OCI-LY1 (cell line): ENCODE measurements at regions not wholly inside any gene's neighbourhood (a gene's known extent, or its start where the extent isn't known, plus 50 kb on each side); places are given as distances from the start of the nearest gene placed in this dataset.

Source experiments
- H2AFZ ChIP-seq: fragments of 200-600 bp; sonication (generic), shearing (Covaris generic); 2 replicates; pipeline ENCODE4 v1.6.0; 2014; ENCODE audit warnings: antibody characterized with exemption, mild to moderate bottlenecking, low read length
- H3F3A ChIP-seq: fragments of 200-600 bp; sonication (generic), shearing (Covaris generic); 2 replicates; pipeline ENCODE4 v1.6.0; 2014; ENCODE audit warnings: mild to moderate bottlenecking, antibody characterized with exemption, low read length, moderate library complexity; ENCODE audit not compliant: insufficient read depth
- H3K27ac ChIP-seq: fragments of 200-600 bp; sonication (generic); 2 replicates; pipeline ENCODE4 v1.5.1; 2014; ENCODE audit warnings: low read length, mixed run types, mild to moderate bottlenecking, low read depth; ENCODE audit not compliant: poor library complexity, severe bottlenecking
- H3K27me3 ChIP-seq: fragments of 200-600 bp; sonication (generic); 2 replicates; pipeline ENCODE4 v1.6.0; 2014; ENCODE audit warnings: antibody characterized with exemption, mild to moderate bottlenecking, low read length, moderate library complexity; ENCODE audit not compliant: insufficient read depth
- H3K36me3 ChIP-seq: fragments of 200-600 bp; sonication (generic); 2 replicates; pipeline ENCODE4 v1.6.1; 2014; ENCODE audit warnings: mild to moderate bottlenecking, antibody characterized with exemption, low read length, moderate library complexity, mixed read lengths; ENCODE audit not compliant: insufficient read depth
- H3K4me1 ChIP-seq: fragments of 200-600 bp; sonication (generic); 2 replicates; pipeline ENCODE4 v1.5.1; 2014; ENCODE audit warnings: mild to moderate bottlenecking, low read length, moderate library complexity; ENCODE audit not compliant: insufficient read depth, severe bottlenecking
- H3K4me2 ChIP-seq: fragments of 200-600 bp; sonication (generic), shearing (Covaris generic); 2 replicates; pipeline ENCODE4 v1.6.1; 2014; ENCODE audit warnings: low read length
- H3K4me3 ChIP-seq: fragments of 200-600 bp; sonication (generic); 2 replicates; pipeline ENCODE4 v1.5.1; 2014; ENCODE audit warnings: low read length, low read depth, mild to moderate bottlenecking, mixed read lengths; ENCODE audit not compliant: poor library complexity, severe bottlenecking
- H3K79me2 ChIP-seq: fragments of 200-600 bp; shearing (Covaris generic); 2 replicates; pipeline ENCODE4 v1.6.1; 2016; ENCODE audit warnings: mixed run types, low read length, mixed read lengths; ENCODE audit not compliant: insufficient read depth
- H3K9ac ChIP-seq: fragments of 200-600 bp; sonication (generic), shearing (Covaris generic); 2 replicates; pipeline ENCODE4 v1.6.1; 2014; ENCODE audit warnings: mild to moderate bottlenecking, low read length, mixed read lengths
- H3K9me2 ChIP-seq: fragments of 200-600 bp; sonication (generic), shearing (Covaris generic); 2 replicates; pipeline ENCODE4 v1.6.1; 2014; ENCODE audit warnings: low read depth, mild to moderate bottlenecking, low read length, mixed read lengths
- H3K9me3 ChIP-seq: fragments of 200-600 bp; shearing (Covaris generic); 2 replicates; pipeline ENCODE4 v1.6.1; 2014; ENCODE audit warnings: low read length, mixed read lengths
- H4K20me1 ChIP-seq: fragments of 200-600 bp; sonication (generic), shearing (Covaris generic); 2 replicates; pipeline ENCODE4 v1.6.0; 2016; ENCODE audit warnings: mild to moderate bottlenecking, low read length; ENCODE audit not compliant: insufficient read depth
- EZH2 ChIP-seq: fragments of 200-600 bp; sonication (generic), shearing (Covaris generic); IDR thresholded peaks from 2 replicates; pipeline ENCODE4 v1.8.0; 2017; ENCODE audit warnings: borderline replicate concordance, mixed run types, mild to moderate bottlenecking, antibody characterized with exemption, low read length, moderate library complexity, mixed read lengths
- TF ChIP-seq, protein P1 (sequence below): fragments of 200-600 bp; sonication (generic), shearing (Covaris generic); IDR thresholded peaks from 2 replicates; pipeline ENCODE4 v1.5.1; 2017; ENCODE audit warnings: mild to moderate bottlenecking, antibody characterized with exemption, low read length, moderate library complexity, mixed read lengths

DNA sequence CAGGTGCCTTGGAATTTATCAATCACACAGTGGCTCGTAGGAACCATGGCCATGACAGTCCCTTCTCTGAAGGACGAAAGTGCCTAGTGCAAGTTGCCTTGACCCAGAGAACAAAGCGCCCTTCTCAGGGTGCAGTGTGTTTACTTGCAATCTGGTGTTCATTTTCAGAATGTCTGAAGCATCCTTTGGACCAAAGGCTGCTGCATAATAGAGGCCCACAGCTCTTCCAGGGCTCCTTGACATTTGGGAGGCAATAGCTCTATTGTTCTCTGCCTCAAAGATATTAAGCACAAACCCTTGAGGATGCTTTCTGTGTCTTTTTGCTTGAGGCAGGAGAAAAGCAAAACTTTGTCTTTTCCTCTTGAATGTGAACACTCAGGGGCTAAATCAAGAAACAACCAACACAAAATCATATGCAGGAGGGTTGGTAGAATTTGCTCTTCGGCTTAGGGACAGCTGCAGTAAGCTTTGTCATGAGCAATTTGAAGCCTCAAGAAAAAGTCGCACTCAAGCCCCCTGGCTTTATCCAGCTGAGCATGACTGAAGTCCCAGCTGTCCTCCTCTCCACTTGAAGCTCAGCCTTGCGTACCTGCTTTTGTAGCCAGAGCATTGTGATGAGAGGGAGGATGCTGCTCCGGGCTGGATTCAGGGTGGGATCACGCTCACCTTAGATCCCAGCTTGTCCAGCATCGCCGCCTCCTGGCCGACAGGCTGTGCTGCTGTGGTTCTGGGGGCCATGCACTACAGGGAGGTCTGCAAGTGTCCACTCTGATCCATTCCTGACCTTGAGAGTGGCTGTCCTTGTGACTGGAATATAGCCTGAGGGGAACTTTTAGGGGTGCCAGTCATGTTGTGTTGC lies 495.4 kb downstream of the CDH26 start:
- Histone ChIP-seq H3K4me1 (no peaks in the 10 kb centered on the region), H3K36me3 (no peaks in the 10 kb centered on the region), H3K79me2 (no peaks in the 10 kb centered on the region), H3F3A (no peaks in the 10 kb centered on the region), H2AFZ (no peak overlapping the region), H3K4me3 (no peak overlapping the region), H3K4me2 (no peak overlapping the region), H3K9me2 (no peaks in the 10 kb centered on the region), H3K9me3 (no peaks in the 10 kb centered on the region), H3K27ac (no peak overlapping the region), H3K9ac (no peak overlapping the region), H4K20me1 (no peaks in the 10 kb centered on the region), H3K27me3 (0 out of 2 replicates have a peak, but pooled peaks cover 3% of the 10 kb centered on the region)
- TF ChIP-seq, protein P1, sequence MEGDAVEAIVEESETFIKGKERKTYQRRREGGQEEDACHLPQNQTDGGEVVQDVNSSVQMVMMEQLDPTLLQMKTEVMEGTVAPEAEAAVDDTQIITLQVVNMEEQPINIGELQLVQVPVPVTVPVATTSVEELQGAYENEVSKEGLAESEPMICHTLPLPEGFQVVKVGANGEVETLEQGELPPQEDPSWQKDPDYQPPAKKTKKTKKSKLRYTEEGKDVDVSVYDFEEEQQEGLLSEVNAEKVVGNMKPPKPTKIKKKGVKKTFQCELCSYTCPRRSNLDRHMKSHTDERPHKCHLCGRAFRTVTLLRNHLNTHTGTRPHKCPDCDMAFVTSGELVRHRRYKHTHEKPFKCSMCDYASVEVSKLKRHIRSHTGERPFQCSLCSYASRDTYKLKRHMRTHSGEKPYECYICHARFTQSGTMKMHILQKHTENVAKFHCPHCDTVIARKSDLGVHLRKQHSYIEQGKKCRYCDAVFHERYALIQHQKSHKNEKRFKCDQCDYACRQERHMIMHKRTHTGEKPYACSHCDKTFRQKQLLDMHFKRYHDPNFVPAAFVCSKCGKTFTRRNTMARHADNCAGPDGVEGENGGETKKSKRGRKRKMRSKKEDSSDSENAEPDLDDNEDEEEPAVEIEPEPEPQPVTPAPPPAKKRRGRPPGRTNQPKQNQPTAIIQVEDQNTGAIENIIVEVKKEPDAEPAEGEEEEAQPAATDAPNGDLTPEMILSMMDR = no peak
- TF ChIP-seq EZH2 = no peak

DNA sequence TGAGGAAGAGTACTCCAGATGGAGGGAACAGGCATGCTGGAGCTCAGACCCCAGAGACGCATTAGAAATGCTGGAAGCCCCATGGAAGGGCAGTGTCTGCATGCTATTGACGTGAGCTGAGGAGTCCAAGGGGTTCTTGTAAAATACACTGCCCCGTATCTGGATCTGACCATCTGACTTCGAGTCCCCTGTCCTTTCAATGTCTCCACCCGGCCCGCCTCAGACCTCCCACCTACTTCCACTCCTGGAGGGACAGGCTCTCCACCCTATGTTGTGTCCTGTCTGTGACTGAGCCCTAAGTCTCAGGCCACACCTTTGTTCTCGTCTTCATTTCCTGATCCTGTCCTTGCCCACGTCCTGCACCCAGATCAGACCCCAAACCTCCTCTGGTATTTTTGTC lies 496.3 kb downstream of the CDH26 start:
- Histone ChIP-seq H2AFZ (no peak overlapping the region), H3K27me3 (0 out of 2 replicates have a peak, but pooled peaks cover 3% of the 10 kb centered on the region), H3K9ac (no peak overlapping the region), H3K79me2 (no peaks in the 10 kb centered on the region), H3K27ac (no peak overlapping the region), H3K36me3 (no peaks in the 10 kb centered on the region), H3F3A (no peaks in the 10 kb centered on the region), H3K4me2 (no peak overlapping the region), H3K9me2 (no peaks in the 10 kb centered on the region), H4K20me1 (no peaks in the 10 kb centered on the region), H3K4me1 (no peaks in the 10 kb centered on the region), H3K9me3 (no peaks in the 10 kb centered on the region), H3K4me3 (no peak overlapping the region)
- TF ChIP-seq, protein P1 = no peak
- no peak for TF ChIP-seq EZH2

DNA sequence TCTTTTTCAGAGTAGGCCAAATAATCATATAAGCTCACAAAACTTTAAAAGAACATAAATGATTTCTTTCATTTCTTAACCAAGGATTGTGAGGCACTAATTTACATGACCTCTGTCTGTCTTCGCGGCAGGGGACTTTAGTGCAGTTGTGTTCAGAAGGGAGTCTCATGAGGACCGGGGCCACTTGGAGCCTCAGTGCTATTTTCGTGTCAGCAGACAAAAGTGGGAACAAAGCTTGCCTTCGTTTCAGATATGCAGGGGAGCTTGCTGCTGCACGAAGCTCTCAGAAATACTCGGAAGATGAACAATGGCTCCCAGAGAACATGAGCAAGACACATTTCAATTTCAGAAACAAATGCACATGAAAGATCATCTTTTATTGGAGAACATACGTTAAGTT lies 497.0 kb downstream of the CDH26 start:
- TF ChIP-seq, protein P1 = no peak
- TF ChIP-seq EZH2 = no peak
- Histone ChIP-seq H3K27me3 (0 out of 2 replicates have a peak, but pooled peaks cover 3% of the 10 kb centered on the region), H3K9me3 (no peaks in the 10 kb centered on the region), H2AFZ (no peak overlapping the region), H3K4me1 (no peaks in the 10 kb centered on the region), H3K79me2 (no peaks in the 10 kb centered on the region), H3K9ac (no peak overlapping the region), H3K27ac (no peak overlapping the region), H3K9me2 (no peaks in the 10 kb centered on the region), H4K20me1 (no peaks in the 10 kb centered on the region), H3K4me3 (no peak overlapping the region), H3K36me3 (no peaks in the 10 kb centered on the region), H3K4me2 (no peak overlapping the region), H3F3A (no peaks in the 10 kb centered on the region)
